Activated CD4-positive, alpha-beta T cell treated with anti-CD3 and anti-CD28 coated beads, Interleukin-2, amount 50 U/mL, for 16 hours (primary cell): ENCODE measurements at regions not wholly inside any gene's neighbourhood (a gene's known extent, or its start where the extent isn't known, plus 50 kb on each side); places are given as distances from the start of the nearest gene placed in this dataset.

Source experiments
- DNase-seq: peaks from one replicate; pipeline ENCODE4 v3.0.0-alpha.2; 2020

DNA sequence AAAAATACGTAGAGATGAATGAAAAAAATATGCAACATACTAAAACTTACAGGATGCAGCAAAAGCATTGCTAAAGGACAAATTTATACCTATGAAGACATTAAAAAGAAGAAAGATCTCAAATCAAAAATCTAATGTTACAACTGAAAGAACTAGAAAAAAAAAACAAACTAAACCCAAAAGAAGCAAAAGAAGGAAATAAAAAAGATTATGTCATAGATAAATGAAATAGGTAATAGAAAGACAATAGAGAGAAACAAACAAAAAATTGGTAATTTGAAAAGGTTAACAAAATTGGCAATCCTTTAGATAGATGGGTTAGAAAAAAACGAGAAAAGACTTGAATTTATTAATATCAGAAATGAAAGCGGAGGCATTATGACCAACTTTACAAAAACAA lies 1000.2 kb downstream of the TLE4 start:
- DNase-seq: no peak

DNA sequence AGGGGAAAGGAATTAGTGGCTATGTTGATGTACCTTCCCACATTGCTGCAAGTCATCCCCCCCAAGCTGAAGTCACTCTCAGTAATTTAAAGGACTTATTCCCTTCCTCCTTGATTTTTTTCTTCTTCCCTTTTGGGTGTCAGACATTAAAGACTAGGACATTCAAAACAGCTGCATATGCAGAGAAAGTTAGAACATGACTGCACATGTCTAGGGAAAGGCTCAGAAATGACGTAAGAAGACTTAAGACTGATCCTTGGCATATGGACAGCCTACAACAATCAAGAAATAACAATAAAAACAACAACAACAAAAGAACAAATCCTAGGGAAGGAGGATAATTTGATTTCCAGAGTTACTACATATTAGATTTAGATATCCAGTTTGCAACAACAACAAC lies 997.5 kb downstream of the TLE4 start:
- no peak for DNase-seq

DNA sequence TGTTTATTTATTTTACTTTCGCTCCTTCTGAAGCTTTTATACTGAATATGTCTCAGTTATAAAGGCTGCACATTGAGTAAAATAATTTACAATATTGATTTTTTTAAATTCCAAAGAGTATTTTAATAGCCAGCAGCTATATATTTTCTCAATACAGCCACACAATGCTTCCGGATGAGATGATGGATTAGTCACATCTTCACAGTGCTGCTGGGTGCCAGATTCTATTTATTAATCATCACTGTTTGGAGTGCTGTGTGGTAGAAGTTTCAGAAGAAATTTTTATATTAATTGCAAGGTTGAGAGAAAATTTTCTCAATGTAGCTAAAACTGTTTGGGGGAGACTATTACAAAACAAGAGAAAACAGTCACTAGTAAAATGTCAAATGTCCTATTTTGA lies 989.8 kb downstream of the TLE4 start:
- no peak for DNase-seq

DNA sequence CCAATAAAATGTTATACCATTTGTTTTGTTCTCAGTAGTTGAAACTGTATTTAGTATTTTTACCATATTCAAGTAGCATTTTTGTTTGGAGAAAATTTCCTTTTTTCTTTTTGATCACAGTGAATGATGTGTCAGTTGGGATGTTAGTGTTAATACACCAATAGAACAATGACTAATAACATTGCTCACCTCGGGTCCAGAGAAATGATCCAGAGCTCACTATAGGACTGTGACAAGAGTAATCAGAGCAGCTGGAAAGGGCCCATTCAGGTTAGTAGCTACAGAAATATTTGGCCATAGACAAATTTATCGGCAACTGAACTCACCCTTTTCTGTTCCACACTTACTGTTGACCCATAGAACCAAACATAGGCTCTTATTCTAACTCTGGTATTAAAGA lies 989.2 kb downstream of the TLE4 start:
- no peak for DNase-seq

DNA sequence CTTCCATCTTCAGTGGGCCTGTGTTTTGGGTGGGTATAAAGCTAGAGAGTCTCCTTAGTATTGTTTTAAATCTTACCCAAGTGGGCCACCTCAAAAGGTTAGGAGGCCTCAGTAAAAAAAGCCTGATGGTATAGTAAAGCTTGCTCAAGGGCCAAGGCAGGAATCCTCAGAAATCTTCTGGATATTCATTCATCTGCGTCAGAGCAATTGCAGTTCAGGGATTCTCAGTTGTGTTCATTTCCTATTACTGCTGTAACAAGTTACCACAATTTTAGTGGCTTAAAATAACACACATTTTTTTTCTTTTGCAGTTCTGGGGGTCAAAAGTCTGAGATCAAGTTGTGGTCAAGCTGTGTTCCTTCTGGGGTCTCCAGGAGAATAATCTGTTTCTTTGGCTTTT lies 985.5 kb downstream of the TLE4 start:
- no peak for DNase-seq

DNA sequence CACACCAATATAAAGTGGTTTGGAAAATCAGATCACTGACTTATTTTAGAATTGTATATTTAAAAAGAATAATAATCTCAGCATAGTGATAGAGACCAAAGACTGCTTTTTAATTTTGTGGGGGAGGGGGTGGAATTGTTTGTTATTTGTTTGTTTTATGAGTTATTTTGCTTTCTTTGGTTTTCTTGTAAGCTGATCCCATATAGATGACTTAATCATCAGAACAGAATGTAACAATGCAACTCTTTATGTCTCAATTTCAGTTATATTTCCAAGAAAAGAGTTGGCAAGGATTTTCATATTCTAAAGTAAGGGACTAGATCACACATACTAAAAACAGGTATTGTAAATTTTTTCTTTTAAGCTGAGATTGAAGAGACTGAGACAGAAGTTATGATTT lies 984.9 kb downstream of the TLE4 start:
- DNase-seq: no peak

DNA sequence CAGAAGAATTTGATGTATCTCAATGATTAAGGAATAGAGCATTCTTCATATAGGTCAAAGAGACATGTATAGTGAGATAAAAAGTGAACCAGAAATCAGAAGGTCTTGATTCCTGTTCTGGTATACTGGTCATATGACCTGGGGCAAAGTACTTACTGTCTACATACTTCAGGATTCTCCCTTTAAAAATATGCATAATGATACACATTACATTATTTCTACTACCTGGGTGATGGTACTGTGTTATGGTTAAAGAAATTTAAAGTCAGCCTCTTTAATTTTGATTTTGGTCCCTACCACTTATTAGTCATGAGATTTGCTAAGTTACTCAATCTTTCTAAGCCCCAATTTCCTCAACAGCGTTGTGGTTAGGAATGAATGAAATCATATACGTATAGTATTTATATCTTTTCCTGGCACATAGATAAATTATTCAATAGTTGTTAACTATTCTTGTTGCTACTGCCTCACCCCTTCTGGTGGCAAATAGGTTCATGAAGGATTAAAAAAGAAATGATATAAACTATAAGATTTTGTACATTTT lies 984.1 kb downstream of the TLE4 start:
- DNase-seq: no peak

DNA sequence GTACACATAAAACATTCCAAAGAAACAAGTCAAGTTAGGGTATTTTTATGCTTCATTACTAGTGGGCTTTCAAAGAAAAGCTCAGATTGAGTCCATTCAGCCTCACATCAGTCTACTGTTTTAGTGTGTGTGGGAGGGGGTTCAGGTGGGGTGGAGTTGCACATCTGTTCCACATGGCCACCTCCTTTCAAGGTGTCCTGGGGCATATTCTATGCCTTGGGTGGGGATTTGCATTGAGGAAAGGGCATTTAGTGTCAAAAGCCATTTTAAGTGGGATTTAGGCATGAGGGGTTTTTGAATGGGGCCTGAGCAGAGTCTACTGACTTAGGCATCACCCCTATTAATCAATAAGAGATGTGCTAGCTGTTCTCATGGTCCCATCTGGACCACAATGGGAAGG lies 983.1 kb downstream of the TLE4 start:
- no peak for DNase-seq

DNA sequence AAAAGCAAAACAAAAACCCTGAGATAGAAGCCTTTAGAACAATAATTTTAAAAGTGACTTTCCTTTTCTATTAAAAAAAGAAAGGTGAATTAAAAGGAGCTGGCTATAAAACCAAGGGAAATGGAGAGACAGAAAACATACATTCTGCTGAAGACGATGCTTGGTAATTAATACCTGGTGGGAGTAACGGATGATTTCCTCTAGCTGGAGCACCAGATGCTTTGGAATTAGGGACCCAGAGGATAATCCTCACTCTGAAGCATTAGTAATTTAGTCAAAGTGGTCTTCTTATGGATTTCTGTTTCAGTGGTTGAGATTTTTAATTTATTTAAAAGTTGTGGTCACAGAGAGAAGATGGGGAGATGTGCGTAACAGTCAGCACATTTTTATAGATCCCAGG lies 982.5 kb downstream of the TLE4 start:
- DNase-seq: no peak

DNA sequence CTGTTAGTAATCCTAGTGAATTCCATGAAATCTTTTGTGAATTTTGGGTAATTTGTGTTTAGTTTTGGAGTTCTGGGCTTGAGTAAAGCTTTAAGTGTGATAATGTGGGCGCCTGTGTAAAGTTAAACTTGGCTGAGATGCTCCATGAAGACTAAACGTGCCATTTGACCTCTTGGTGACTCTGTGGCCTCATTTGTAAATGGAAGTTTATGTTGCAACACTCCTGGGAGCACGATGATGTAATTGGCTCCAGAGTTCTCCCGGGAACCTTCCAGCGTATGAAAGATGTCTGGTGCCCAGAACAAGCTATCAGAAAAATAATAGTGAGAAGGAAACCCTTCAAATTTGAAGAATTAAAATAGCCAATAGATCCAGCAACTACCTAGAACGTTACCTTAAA lies 981.2 kb downstream of the TLE4 start:
- DNase-seq: no peak

DNA sequence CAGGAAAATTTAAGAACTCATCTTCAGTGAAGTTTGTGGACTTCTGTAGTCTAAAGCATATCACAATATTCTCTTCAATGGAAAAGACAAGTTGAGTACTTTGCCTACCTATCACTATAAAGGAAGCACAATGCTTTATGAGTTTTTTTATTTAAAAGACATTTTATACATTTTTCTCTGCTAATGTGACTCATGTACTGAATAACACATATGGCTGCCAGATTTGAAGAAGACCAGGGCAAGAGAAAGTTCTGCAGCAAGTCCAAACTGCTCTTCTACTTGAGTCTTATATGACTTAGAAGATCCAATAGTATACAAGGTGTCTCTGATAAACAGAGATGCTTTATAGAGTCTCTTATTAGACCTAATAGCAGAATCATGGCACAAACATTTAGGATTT lies 978.4 kb downstream of the TLE4 start:
- DNase-seq: no peak

DNA sequence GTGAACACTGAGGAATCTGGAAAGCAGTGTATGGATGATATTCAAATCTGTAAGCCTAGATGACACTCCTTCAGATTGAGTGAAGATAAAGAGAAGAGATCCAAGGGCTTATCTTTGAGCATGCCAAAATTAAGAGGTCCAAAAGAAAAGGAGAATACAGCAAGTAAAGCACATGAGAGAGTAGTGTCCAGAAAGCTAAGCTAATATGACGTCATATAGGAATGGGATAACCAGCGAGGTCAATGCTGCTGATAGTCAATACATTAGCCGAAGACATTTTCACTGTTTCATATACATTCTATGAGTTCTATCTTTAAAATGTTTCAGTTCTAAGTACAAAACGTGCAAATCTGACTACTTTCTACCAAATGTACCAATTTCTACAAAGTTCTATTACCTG lies 975.8 kb downstream of the TLE4 start:
- no peak for DNase-seq

DNA sequence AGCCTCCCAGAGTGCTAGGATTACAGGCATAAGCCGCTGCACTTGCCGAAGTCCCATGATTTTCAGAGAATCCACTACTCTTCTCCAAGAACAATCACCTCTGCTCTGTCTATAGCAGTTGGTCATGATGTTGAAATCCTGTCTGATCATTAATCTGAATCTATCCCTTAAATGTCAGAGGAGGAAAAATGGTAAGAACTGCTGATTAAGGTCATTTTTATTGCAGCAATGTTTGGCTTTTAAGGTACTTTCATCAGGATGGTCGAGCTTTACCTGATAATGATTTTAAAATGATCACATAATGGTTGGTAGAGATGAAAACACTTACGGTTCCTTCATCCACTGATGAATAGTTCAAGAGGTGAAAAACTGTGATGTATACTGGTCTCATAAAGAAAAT lies 968.6 kb downstream of the TLE4 start:
- DNase-seq: no peak

DNA sequence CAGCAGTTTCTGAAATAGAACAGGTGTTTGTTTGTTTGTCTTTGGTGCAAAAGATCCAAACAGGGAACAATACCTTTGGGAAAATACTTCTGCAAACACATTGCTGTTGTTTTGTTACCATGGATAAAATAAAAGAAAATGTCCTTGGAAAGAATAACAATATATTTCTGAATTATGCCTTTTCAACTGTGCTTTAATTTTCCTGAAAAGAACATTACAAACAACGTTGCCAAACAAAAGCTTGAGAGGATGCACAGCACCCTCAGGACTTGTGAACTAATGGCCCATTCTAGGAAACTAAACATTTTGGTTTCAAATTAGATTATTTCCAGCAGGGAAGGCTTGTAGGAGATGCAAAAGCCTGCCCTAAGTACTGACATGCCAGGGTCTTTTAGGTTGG lies 967.2 kb downstream of the TLE4 start:
- DNase-seq: no peak

DNA sequence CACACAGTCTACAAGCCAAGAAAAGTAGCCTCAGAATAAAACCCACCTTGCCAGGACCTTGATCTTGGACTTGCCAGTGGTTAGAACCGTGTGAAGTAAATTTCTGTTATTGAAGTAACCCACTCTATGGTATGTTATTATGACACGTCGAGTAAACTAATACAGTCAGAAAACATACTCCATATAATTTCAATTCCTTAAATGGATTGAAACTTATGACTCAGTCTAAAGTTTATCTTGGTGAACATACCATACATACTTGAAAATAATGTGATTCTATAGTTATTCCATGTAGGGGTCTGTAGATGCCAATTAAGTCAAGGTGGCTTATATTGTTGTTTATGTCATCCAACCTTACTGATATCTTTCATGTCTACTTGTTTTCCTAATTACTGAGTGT lies 950.7 kb downstream of the TLE4 start:
- no peak for DNase-seq

DNA sequence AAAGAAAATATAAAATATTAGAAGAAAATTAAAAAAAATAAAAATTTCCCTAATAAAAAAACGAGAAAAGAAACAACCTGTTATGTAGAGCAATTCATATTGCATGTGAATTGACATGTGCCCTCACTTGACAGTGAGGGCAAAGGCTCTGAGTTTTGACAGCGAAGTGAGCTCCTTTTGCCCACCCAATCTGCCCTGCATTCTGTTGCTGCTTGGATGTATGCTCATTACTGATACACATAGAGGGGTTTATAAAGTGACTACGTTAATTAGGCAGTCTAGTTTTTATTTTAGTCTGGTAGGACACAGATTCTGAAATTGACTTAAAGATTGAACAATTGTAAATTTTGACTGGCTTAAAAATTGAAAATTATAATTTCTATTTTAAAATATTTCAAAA lies 949.4 kb downstream of the TLE4 start:
- DNase-seq: no peak

DNA sequence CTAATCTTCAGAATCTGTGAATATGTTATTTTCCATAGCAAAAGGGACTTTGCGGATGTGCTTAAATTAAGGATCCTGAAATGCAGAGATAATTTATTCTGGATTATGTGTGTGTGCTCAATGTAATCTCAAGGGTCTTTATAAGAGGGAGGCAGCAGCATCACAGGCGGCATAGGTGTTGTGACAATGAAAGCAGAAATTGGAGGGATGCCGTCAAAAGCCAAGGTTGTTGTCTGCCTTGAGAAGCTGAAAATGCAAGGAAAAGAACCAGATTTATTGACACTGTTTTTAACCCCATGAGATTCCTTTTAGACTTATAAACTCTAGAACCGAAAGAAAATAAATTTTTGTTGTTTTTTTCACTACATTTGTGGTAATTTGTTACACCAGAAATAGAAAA lies 948.5 kb downstream of the TLE4 start:
- DNase-seq: no peak

DNA sequence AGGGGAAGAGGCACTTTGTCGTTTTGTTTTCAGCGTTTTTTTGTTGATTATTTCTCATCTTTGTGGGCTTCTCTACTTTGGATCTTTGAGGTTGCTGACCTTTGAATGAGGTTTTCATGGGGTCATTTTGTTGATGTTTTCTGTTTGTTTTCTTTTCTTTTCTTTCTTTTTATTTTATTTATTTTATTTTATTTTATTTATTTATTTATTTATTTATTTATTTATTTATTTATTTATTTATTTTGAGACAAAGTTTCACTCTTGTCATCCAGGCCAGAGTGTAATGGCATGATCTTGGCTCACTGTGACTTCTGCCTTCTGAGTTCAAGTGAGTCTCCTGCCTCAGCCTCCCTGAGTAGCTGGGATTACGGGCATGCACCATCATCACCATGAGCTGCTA lies 946.7 kb downstream of the TLE4 start:
- DNase-seq: no peak

DNA sequence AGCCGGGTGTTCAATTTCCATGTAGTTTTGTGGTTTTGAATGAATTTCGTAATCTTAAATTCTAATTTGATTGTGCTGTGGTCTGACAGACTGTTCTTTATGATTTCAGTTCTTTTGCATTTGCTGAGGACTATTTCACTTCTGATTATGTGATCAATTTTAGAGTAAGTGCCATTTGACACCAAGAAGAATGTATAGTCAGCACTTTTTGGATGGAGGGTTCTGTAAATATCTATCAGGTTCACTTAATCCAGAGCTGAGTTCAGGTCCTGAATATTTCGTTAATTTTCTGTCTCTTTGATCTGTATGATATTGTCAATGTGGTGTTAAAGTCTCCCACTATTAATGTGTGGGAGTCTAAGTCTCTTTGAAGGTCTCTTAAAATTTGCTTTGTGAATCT lies 944.9 kb downstream of the TLE4 start:
- no peak for DNase-seq

DNA sequence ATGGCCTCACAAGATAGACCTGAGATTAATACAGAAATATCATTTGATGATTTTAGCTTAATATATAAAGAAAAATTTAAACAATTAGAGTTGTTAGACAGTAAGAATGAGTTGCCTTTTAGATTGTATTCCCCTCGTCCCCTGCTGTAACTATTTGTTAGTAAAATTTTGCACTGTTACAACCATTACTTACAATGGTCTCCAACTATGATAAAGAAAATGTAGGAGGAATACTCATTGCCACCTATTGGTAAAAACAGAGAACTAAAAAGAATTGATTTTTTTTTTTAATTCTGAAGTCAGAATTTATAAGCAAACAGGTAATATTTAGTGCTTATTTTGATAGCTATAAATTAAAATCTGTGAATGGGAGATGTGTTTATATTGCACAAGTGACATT lies 937.6 kb downstream of the TLE4 start:
- DNase-seq: no peak

DNA sequence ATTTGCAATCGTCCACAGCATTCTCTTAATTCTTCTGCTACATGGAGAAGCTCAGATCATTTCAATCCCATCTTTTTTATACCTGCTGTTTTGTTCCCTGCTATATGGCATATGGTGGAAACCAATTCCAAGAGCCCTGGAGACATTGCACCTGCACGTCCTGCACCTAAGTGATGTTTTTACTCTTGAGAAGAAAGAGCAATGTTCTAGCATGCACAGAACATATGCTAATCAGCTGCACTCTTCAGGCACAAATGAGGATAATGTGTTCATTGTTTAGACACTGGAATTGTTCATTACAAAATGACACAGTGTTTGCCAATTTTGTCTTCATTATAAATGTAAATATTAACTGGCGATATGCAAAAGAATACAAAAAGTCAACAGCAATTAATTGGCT lies 935.8 kb downstream of the TLE4 start:
- no peak for DNase-seq

DNA sequence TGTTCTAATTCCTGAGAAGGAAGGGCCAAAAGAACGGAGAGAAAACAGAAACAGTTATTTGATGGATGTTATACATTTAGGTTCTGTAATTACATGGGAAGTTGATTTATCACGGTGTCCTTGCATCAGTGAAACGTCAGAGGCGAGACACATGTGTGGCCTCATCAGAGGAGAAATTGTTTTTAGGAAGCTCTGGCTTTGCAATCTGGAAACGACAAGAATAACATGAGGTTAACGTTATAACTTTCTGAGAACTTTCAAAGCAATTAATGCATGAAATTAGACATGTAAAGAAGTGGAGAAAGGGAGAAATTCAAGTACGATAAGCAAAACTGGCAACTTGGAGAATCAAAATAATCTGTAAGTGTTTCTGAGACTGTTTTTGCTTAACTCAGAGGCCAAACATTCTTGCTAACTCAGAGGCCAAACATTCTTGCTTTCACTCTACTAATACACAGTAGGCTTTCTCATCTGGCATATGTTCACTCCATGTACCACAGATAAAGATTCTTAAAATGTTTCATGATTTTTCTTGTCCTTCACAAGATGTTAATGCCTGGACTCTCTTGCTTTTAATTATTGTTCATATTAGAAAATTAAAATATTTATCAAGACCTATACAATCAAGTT lies 933.0 kb downstream of the TLE4 start:
- DNase-seq: no peak

DNA sequence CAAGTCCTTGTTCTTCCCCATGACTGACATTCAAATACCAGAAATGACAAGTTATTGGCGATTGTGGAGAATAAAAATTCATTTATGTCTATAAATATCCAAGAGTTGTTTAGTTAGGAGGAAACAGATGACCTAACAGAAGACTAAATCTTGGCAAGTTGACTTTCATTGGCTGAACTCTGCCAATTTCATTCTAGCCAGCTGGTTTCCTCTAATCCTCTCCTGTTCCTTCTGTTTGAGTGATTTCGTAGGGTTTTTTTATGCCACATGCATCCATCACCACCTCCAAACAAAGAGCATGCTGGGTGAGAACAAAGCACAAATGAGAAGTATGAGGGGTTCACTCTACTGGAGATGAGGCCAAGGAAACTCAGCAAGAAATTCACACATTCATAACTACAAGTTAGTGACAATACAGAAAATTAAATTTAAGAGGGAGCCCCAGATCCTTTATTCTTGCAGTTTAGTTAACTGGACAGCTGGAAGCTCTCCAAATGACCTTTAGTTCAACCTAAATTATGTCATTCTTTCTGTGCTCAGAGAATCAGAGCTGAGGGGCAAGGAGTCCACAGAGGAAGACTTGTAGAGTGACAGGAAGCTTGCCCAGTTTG lies 932.0 kb downstream of the TLE4 start:
- no peak for DNase-seq

DNA sequence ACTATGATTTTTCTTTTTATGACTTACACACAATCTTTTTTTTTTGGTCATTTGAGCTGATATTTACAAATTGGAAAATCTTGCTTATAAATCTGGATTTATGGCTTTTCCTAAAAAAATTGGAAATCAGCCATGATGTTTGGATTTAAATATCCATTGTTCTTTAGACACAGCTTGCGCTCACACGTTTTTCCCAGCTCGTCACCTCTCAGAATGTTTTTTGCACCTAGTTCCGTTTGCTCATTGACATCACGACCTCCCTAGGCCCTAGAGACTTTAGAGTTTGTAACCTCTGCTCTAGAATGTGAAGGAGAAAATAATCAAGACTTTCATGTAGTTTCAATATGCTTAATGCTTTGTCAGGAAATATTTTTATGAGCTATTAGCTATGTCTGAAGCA lies 930.5 kb downstream of the TLE4 start:
- no peak for DNase-seq

DNA sequence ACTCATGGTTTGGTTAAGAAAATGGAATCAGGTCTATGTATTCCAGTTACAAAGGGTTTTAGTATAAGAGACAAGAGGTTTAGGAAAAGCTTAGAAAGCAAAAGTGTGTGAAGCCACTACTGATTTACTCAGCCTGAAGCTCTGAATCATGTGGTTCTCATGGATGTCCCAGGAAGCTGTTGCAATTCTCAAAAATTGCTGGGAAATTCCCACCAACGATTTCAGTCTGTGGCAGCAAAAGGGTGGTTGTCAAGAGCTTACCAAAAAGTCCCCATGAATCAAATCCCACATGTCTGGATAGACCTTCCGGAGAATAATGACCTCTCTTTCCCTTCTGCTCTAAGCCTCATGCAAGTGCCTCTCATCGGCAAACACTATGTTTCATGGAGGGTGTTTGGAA lies 929.9 kb downstream of the TLE4 start:
- no peak for DNase-seq
